ENCODE measurements at regions not wholly inside any gene's neighbourhood (a gene's known extent, or its start where the extent isn't known, plus 50 kb on each side); places are given as distances from the start of the nearest gene placed in this dataset.

- H3K4me3 ChIP-seq (ENCODE audit: low read length), result no peak overlapping the region
- DNase-seq (ENCODE audit: low read depth), result no peak
- no peak for TF ChIP-seq CTCF (IDR thresholded peaks at IDR 0.05; ENCODE audit: insufficient read depth, low read depth, low read length, missing control alignments)
Observed at GRCh38 chr21:40938078-40938477, 91.1 kb upstream of the DSCAM start.

DNA sequence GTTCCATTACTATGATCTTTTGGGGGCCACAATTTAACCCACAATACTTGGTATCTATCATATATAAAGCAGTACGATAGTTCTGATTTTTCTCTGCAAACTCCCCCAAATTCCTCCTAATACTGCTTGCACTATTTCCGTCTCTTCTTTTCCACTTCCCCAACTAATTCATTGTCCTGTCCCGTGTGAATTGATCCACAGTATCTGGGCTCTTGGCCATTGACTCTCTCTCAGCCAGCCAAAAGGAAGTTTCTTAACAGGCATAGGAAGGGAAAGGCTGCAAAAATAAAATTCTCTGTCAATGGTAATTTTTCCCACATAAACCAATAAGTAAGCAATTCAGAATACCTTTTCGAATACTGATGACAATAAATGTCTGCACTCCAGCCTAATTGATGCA, 91.7 kb upstream of the DSCAM start:
- H3K4me3 ChIP-seq (ENCODE audit: low read length), result no peak overlapping the region
- no peak for TF ChIP-seq CTCF (IDR thresholded peaks at IDR 0.05; ENCODE audit: insufficient read depth, low read depth, low read length, missing control alignments)
- DNase-seq (ENCODE audit: low read depth), result no peak

GRCh38 chr21:40947713-40948112, 100.8 kb upstream of the DSCAM start:
- no peak for TF ChIP-seq CTCF (IDR thresholded peaks at IDR 0.05; ENCODE audit: insufficient read depth, low read depth, low read length, missing control alignments)
- no peak overlapping the region for H3K4me3 ChIP-seq (ENCODE audit: low read length)
- no peak for DNase-seq (ENCODE audit: low read depth)

DNA sequence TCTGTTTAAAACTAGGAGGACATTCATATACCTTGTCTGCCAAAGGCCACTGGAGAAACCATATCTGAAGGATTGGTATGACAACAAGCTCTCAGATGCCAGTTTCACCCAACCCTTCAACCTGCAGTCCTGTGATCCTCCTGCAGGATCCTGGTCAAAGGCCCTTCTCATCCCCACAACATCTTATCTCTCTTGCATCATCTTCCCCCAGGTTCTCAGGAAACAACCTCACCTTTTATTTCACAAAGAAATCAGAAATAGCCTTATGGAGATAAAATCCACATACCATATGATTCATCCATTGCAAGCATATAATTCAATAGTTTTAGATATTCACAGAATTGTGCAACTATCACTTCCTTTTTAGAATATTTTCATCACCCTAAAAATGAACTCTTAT, 104.0 kb upstream of the DSCAM start:
- no peak for DNase-seq (ENCODE audit: low read depth)
- no peak for TF ChIP-seq CTCF (IDR thresholded peaks at IDR 0.05; ENCODE audit: insufficient read depth, low read depth, low read length, missing control alignments)
- H3K4me3 ChIP-seq (ENCODE audit: low read length), result no peak overlapping the region

DNA sequence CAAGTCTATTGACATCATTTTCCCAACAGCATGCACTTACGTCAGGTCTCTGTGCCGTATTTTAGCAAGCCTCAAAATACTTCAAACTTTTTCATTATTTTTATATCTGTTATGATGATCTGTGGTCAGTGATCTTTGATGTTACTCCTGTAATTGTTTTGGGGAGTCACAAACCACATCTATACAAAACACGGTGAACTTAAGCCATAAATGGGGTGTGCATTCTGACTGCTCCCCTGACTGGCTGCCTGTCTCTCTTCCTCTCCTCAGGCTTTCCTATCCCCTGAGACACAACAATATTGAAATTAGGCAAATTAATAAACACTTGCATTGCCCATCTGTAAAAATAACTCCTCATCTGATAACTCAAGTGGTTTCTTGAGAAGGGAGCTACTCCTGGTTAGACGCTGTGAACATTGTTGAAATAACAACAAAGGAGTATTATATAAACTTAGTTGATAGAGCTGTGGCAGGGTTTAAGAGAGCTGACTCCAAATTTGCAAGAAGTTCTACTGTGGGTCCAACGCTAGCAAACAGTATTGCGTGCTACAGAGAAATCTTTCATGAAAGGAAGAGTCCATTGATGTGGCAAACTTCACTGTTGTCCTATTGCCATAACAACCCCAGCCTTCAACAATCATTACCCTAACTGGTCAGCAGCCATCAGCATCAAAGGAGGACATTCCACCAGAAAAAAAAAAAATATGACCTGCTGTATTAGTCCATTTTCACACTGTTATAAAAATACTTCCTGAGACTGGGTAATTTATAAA, 105.8 kb upstream of the DSCAM start:
- H3K4me3 ChIP-seq (ENCODE audit: low read length), result no peak overlapping the region
- TF ChIP-seq CTCF (IDR thresholded peaks at IDR 0.05; ENCODE audit: insufficient read depth, low read depth, low read length, missing control alignments), result no peak
- no peak for DNase-seq (ENCODE audit: low read depth)

DNA sequence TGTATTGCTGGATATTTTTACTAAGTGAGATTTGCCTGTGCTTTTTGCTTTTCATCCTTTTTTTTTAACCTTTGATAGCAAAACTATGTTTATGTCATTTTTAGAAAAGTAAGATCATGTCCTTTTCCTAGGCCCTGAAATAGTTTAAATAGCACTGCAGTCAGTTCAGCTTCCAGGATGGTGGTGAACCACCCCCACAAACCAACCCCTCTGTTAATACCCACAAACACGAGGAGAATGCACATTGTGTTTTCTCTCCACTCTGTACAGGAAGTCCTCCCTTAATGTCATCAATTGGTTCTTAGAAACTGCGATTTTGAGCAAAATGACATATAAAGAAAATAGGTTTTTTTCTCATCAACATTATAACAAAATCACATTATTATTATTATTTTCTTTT, 117.7 kb upstream of the DSCAM start:
- no peak for DNase-seq (ENCODE audit: low read depth)
- H3K4me3 ChIP-seq (ENCODE audit: low read length), result no peak overlapping the region
- no peak for TF ChIP-seq CTCF (IDR thresholded peaks at IDR 0.05; ENCODE audit: insufficient read depth, low read depth, low read length, missing control alignments)

DNA sequence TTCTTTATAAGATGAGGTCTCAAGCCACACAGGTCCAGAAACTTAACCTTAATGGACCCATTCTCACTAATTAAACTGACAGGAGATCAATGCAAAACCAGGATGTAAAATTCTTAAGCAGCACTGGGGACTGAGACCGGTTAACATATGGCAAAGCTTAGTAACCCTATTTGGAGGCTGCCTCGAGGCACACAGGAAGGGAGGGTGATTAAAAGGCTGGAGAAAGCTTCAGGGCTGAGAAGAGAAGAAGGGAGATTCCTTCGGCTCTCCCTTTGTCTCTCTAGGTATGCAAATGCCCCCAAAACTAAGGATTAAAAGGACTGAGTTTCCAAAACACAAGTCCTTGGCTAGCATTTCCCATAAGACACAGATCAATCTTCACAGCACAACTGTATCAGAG, 120.8 kb upstream of the DSCAM start:
- no peak for TF ChIP-seq CTCF (IDR thresholded peaks at IDR 0.05; ENCODE audit: insufficient read depth, low read depth, low read length, missing control alignments)
- no peak overlapping the region for H3K4me3 ChIP-seq (ENCODE audit: low read length)
- no peak for DNase-seq (ENCODE audit: low read depth)
